GM12874 (cell line): ENCODE measurements at regions not wholly inside any gene's neighbourhood (a gene's known extent, or its start where the extent isn't known, plus 50 kb on each side); places are given as distances from the start of the nearest gene placed in this dataset.

Experiments
- TF ChIP-seq, protein P1 (sequence below): IDR thresholded peaks from 2 replicates; pipeline ENCODE4 v1.5.1; 2011; ENCODE audit warnings: low read depth, mild to moderate bottlenecking, control low read depth, low read length, moderate library complexity; ENCODE audit not compliant: insufficient read depth

DNA sequence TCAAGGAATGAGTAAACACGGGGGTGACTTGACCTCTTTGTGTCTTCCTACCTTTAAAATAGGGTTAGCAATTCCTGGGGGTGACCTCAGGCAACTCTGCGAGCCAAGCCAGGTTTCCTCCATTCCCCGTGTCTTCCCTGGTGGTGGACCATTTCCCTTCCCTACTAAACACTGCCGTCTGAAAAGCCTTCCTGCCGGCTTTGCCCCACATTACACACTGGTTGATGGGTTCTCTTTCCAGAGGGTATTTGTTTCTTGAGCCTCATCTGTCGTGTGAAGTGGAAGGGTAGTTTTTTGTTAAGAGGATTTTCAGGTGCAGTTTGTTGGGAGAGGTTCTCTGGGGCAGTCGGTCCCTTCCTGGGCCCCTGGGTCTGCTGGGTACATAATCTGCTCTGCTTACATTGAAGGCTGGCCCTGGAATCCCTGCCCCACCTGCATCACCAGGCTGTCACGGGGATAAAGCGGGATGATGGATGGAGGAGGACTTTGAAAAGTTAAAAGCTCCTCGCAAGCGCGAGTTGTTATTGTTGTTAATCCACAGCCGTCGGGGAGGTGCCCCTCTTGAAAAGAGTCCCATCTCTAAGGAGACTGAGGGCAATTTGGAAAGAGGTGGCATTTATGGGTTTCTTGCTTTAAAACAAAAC is 175.4 kb upstream of the SPRED2 start:
- TF ChIP-seq, protein P1, sequence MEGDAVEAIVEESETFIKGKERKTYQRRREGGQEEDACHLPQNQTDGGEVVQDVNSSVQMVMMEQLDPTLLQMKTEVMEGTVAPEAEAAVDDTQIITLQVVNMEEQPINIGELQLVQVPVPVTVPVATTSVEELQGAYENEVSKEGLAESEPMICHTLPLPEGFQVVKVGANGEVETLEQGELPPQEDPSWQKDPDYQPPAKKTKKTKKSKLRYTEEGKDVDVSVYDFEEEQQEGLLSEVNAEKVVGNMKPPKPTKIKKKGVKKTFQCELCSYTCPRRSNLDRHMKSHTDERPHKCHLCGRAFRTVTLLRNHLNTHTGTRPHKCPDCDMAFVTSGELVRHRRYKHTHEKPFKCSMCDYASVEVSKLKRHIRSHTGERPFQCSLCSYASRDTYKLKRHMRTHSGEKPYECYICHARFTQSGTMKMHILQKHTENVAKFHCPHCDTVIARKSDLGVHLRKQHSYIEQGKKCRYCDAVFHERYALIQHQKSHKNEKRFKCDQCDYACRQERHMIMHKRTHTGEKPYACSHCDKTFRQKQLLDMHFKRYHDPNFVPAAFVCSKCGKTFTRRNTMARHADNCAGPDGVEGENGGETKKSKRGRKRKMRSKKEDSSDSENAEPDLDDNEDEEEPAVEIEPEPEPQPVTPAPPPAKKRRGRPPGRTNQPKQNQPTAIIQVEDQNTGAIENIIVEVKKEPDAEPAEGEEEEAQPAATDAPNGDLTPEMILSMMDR = no peak

DNA sequence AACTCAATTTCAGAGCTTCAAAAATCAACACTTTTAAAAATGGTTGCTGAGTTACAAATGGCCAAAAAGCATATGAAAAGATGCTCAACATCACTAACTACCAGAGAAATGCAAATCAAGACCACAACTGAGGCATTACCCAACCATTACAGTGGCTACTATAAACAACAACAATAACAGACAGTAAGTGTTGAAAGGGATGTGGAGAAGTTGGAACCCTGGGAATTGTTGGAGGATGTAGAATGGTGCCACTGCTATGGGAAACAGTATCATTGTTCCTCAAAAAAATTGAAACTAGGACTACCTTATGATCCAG is 173.3 kb upstream of the SPRED2 start:
- TF ChIP-seq, protein P1 = no peak

DNA sequence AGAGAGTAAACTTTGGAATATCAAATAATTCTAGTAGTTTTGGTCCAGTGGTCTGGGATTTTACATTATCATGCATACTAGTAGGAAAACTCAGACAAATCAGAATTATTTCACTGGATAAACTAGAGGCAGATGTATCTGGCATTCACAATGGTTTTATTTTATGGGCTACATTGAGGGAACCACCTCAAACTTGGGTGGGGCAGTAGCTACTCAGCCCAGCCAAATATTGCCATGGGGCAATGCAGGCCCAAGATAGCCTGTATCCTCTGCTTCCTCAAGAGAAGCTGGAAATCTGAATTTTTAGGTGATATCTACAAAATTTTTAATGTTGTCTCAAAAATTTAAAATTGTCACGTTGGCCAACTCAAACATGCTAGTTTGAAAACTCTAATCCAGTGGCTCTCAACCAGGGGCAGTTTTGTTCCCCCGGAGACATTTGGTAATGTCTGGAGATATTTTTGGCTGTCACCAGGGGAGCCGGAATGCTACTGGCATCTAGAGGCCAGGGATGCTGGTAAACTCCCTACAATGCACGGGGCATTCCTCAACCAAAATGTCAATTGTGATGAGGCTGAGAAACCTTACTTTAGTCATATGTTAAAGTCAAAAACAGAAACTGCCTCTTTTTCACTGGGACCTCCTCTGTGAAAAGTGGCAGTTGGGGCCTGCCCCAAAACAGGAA is 172.8 kb upstream of the SPRED2 start:
- TF ChIP-seq, protein P1 = no peak

DNA sequence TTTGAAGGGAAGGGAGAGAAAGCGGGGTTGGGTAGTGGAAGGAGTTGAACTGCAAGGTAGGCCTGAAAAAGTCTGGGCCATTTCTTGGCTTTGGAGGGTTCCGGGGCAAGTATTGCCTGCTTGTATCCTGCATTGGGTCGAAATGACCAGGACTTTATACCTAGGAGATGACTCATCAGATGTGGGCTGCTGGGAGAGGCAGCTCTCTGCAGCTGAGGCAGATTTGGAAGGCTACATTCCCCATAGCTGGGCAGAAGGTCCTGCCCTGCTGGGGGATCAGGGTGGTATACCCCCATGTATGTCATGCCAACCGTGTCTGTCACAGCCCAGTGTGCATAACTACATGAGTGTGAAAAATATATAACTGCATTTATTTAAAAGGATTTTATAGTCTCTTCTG is 171.8 kb upstream of the SPRED2 start:
- TF ChIP-seq, protein P1 = no peak

DNA sequence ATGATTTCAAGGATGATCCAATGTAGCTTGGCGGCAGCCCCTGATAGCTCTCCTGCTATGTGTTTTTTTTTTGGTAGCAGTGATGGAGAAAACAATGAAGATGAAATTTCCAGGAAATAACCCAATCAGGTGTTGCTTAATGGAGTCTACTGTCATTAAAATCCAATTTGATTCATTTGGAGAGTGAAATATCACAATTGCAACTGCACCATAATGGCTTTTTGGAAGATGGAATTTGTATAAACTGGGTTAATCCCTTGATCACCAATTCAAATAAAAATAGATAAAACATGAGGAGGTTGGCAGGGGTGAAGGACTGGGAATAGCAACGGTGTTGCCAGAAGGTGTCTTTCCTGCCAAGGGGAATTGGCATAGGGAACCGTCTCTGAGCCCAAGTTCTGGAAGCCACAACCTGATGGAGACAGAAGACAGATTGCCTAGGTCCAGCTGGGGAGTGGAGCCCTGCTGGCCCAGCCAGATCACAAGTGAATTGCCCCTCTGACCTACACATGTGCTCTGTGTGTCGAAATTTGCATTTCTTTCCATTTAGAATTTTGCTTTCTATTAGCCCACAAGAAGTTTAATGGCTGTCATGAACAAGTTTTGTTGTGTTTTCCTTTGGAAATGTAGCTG is 170.3 kb upstream of the SPRED2 start:
- TF ChIP-seq, protein P1 = no peak

DNA sequence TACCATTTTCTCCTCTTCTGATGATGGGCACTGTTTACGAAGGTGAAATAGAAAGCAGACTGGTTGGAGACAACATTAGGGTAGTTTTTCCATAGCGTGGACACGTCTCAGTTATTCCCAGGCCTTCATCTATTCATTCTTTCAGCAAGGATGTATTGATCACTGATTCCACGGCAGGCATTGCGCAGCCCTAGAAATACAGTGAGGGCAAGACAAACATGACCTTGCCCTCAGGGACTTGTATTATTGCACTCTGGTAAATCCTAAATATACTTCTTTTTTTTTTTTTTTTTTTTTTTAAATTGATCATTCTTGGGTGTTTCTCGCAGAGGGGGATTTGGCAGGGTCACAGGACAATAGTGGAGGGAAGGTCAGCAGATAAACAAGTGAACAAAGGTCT is 167.3 kb upstream of the SPRED2 start:
- TF ChIP-seq, protein P1 = no peak

DNA sequence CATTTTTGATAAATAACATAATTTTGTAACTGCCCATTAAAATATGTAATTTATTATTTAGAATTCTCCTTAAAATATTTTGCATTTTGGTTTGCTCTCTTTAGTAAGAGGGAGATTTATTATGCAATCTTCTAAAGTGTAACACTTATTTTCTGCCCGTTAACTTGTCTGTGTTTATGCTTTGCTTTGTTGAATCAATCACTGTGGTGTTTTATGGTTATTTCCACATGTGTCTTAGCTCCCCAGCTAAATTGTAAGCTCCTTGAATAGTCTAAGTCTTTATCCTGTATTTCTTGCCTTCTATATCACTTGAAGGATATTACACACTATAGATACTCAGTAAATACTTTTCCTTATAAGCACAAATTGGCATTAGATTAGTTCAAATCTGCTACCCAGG is 166.6 kb upstream of the SPRED2 start:
- TF ChIP-seq, protein P1 = no peak
